ENCODE measurements at regions not wholly inside any gene's neighbourhood (a gene's known extent, or its start where the extent isn't known, plus 50 kb on each side); places are given as distances from the start of the nearest gene placed in this dataset.

GRCh38 chr6:21733311-21733710 is 139.8 kb downstream of the SOX4 start:
- Histone ChIP-seq H2BK15ac (ENCODE audit: low read depth, low read length) (no peak overlapping the region), H3K14ac (replicated peaks; ENCODE audit: low read depth, low read length) (no peak overlapping the region), H2AK9ac (replicated peaks; ENCODE audit: low read depth, low read length, poor library complexity) (no peak overlapping the region), H4K5ac (ENCODE audit: low read depth, low read length) (no peak overlapping the region), H3K27ac (ENCODE audit: insufficient read depth, low read length) (no peak overlapping the region), H3K4me1 (ENCODE audit: control insufficient read depth, insufficient read depth, low read length) (peaks cover 7% of the 10 kb centered on the region), H3K18ac (ENCODE audit: low read depth, low read length) (no peak overlapping the region), H2AK5ac (ENCODE audit: low read depth, low read length) (no peak overlapping the region), H4K20me1 (ENCODE audit: insufficient read depth, low read length) (peaks cover 4% of the 10 kb centered on the region; the same call in 1 of the 2 replicates), H3K4ac (ENCODE audit: low read depth, low read length) (no peak overlapping the region), H3K56ac (ENCODE audit: extremely low read depth, insufficient read depth, low read length) (no peak overlapping the region), H3K9me3 (ENCODE audit: control insufficient read depth, insufficient read depth, low read length) (no peaks in the 10 kb centered on the region), H4K91ac (ENCODE audit: insufficient read depth, low read depth, low read length) (no peak overlapping the region), H3K23ac (ENCODE audit: low read depth, low read length) (no peak overlapping the region), H3K36me3 (ENCODE audit: control insufficient read depth, insufficient read depth, low read length) (no peaks in the 10 kb centered on the region), H2AFZ (replicated peaks; ENCODE audit: low read length, poor library complexity) (no peak overlapping the region), H3K79me1 (ENCODE audit: low read depth in 1 of 2, low read length in 2 of 2) (peaks cover 0 to 11% of the 10 kb centered on the region in 2 experiments; a peak in 2 of 4 replicates), H2BK20ac (ENCODE audit: low read depth, low read length) (no peak overlapping the region), H2BK5ac (ENCODE audit: low read depth, low read length, poor library complexity, severe bottlenecking) (no peak overlapping the region), H3K9me1 (ENCODE audit: insufficient read depth, low read length) (no peaks in the 10 kb centered on the region; the same call in 1 of the 2 replicates), H3K9ac (ENCODE audit: low read depth, low read length) (no peak overlapping the region), H2BK120ac (ENCODE audit: low read depth, low read length) (peak overlapping the region; percentile 24; the same call in 1 of the 2 replicates), H4K8ac (ENCODE audit: low read depth in 2 of 2, low read length in 2 of 2) (no peak overlapping the region), H3K27me3 (ENCODE audit: control insufficient read depth, insufficient read depth, low read length) (no peaks in the 10 kb centered on the region), H3K4me2 (ENCODE audit: low read depth, low read length) (no peak overlapping the region), H3K4me3 (ENCODE audit: insufficient read depth, low read depth, low read length) (no peak overlapping the region)
- no TSS peak for BruUV-seq (replicated peaks)
- ChIA-PET CTCF (interaction anchor here (0.5 to 0.9 kb wide), 4 partner anchors 9 to 1169 kb away, joined by 3 to 4 read pairs (median 3); no protein-coding TSS in a partner anchor), POLR2A (ENCODE audit: unreplicated experiment) (no interaction called here)
- peak; percentile 37 for DNase-seq
- no peak for TF ChIP-seq USF2 (IDR thresholded peaks at IDR 0.05; ENCODE audit: low read depth, low read length)
- no peak for TF ChIP-seq NFE2L2 (IDR thresholded peaks at IDR 0.05; ENCODE audit: low read depth, low read length)
- TF ChIP-seq RCOR1 (IDR thresholded peaks at IDR 0.05; ENCODE audit: insufficient replicate concordance, low read length): no peak
- TF ChIP-seq POLR2A (IDR thresholded peaks at IDR 0.05; ENCODE audit: low read depth, low read length): no peak
- TF ChIP-seq CEBPB (IDR thresholded peaks at IDR 0.05; ENCODE audit: low read depth, low read length): no peak
- TF ChIP-seq MAFK (IDR thresholded peaks at IDR 0.05; ENCODE audit: low read depth, low read length): no peak
- TF ChIP-seq SMC3 (IDR thresholded peaks at IDR 0.05; ENCODE audit: low read depth, low read length): no peak
- TF ChIP-seq CHD1 (IDR thresholded peaks at IDR 0.05; ENCODE audit: low read depth, low read length): no peak
- no peak for TF ChIP-seq RAD21 (IDR thresholded peaks at IDR 0.05; ENCODE audit: low read length)
- TF ChIP-seq FOS (IDR thresholded peaks at IDR 0.05; ENCODE audit: low read depth, low read length): no peak
- no peak for TF ChIP-seq MAZ (IDR thresholded peaks at IDR 0.05; ENCODE audit: borderline replicate concordance, low read depth, low read length)
- no peak for TF ChIP-seq CTCF (conservative IDR thresholded peaks at IDR 0.05; ENCODE audit: low read depth, low read length)
- in situ Hi-C loops (cut with MboI; ENCODE audit: low sequenced_read_pairs): no loop called here
- dilution Hi-C loops (cut with HindIII; ENCODE audit: low sequenced_read_pairs, unreplicated experiment): no loop called here
- peak; percentile 46; the same call in 1 of the 2 replicates for ATAC-seq (ENCODE audit: low read depth)
- intact Hi-C loops (cut with micrococcal nuclease): no loop called here
- no CpG with 5 or more reads among the region's 1 CpG for WGBS, 2 experiments (ENCODE audit: extremely low coverage in 2 of 2, insufficient read length in 1 of 2)
